CD4-positive, alpha-beta memory T cell (primary cell): ENCODE measurements at regions not wholly inside any gene's neighbourhood (a gene's known extent, or its start where the extent isn't known, plus 50 kb on each side); places are given as distances from the start of the nearest gene placed in this dataset.
"Not testable (repeated sequence)": the region's sequence is repeated elsewhere in the genome, so short reads cannot be mapped to it uniquely, and the experiment has no call there.

Experiments used
- CTCF ChIA-PET: fragments of 350-600 bp; sonication (Branson Sonifier 250); formaldehyde crosslinking; loops from one replicate; lab custom pipeline; 2021; ENCODE audit warnings: inconsistent platforms; ENCODE audit not compliant: partially characterized antibody; lab: Charles Lee
- POLR2A ChIA-PET: fragments of 350-600 bp; sonication (Branson Sonifier 250); formaldehyde crosslinking; loops from one replicate; lab custom pipeline; 2021; ENCODE audit not compliant: partially characterized antibody; lab: Charles Lee
- DNase-seq, 5 donors: peaks; one replicate each; pipeline versions ENCODE4 v3.0.0 to v3.0.0-alpha.2; 2020 to 2022; ENCODE audit warnings: mixed read lengths in 1 of 5
- H3K27ac ChIP-seq: one replicate; pipeline ENCODE4 v1.7.0; 2013; ENCODE audit warnings: low read depth, low read length
- H3K27me3 ChIP-seq: 2 replicates; pipeline ENCODE4 v1.7.0; 2013; ENCODE audit warnings: mild to moderate bottlenecking, low read length, moderate library complexity; ENCODE audit not compliant: insufficient read depth
- H3K36me3 ChIP-seq: 2 replicates; pipeline ENCODE4 v1.7.0; 2013; ENCODE audit warnings: mild to moderate bottlenecking, low read length, moderate library complexity; ENCODE audit not compliant: insufficient read depth
- H3K4me1 ChIP-seq: 2 replicates; pipeline ENCODE4 v1.7.0; 2013; ENCODE audit warnings: mild to moderate bottlenecking, low read length, moderate library complexity; ENCODE audit not compliant: insufficient read depth
- H3K4me3 ChIP-seq, 2 donors: one replicate each; pipeline ENCODE4 v1.7.0; 2013; ENCODE audit warnings: low read length in 2 of 2, mild to moderate bottlenecking in 1 of 2
- H3K9me3 ChIP-seq, 2 donors: one replicate each; pipeline ENCODE4 v1.7.0; 2013; ENCODE audit warnings: low read length in 2 of 2, control low read depth in 1 of 2; ENCODE audit not compliant: control insufficient read depth in 1 of 2
- H3K27ac Mint-ChIP-seq, 7 donors: one replicate each; pipeline ENCODE4 v1.8.0; 2020 to 2021; ENCODE audit warnings: mixed read lengths in 7 of 7, mild to moderate bottlenecking in 6 of 7, inconsistent platforms in 3 of 7, moderate library complexity in 3 of 7
- H3K27me3 Mint-ChIP-seq, 2 donors: one replicate each; pipeline ENCODE4 v1.8.0; 2020 to 2021; ENCODE audit warnings: mixed read lengths in 2 of 2
- H3K36me3 Mint-ChIP-seq, 2 donors: one replicate each; pipeline ENCODE4 v1.8.0; 2020 to 2021; ENCODE audit warnings: mixed read lengths in 2 of 2, inconsistent platforms in 1 of 2, mild to moderate bottlenecking in 1 of 2
- H3K4me1 Mint-ChIP-seq, 4 donors: one replicate each; pipeline ENCODE4 v1.8.0; 2020 to 2021; ENCODE audit warnings: mixed read lengths in 4 of 4, mild to moderate bottlenecking in 1 of 4
- H3K4me3 Mint-ChIP-seq, 8 donors: one replicate each; pipeline ENCODE4 v1.8.0; 2020 to 2021; ENCODE audit warnings: mixed read lengths in 8 of 8, mild to moderate bottlenecking in 7 of 8, moderate library complexity in 6 of 8, inconsistent platforms in 3 of 8
- H3K9me3 Mint-ChIP-seq, 8 donors: one replicate each; pipeline ENCODE4 v1.8.0; 2020 to 2021; ENCODE audit warnings: mixed read lengths in 8 of 8, mild to moderate bottlenecking in 5 of 8, inconsistent platforms in 3 of 8, moderate library complexity in 1 of 8
- intact Hi-C: fragments of 100-400 bp; cut with micrococcal nuclease; formaldehyde crosslinking; loops from one replicate; pipeline ENCODE4 v1.15.1; 2023

GRCh38 chr3:91448379-91448778 is 2341.0 kb downstream of the EPHA3 start:
- H3K27me3 Mint-ChIP-seq, intact Hi-C loops: not testable (repeated sequence)

GRCh38 chr3:91466517-91466916 is 2359.1 kb downstream of the EPHA3 start:
- H3K27me3 ChIP-seq, DNase-seq, H3K4me1 Mint-ChIP-seq, H3K27me3 Mint-ChIP-seq, H3K36me3 ChIP-seq, H3K27ac Mint-ChIP-seq, CTCF ChIA-PET, H3K4me1 ChIP-seq, intact Hi-C loops, H3K27ac ChIP-seq, H3K4me3 Mint-ChIP-seq, H3K9me3 Mint-ChIP-seq, H3K36me3 Mint-ChIP-seq, POLR2A ChIA-PET, H3K4me3 ChIP-seq, H3K9me3 ChIP-seq: not testable (repeated sequence)

More at GRCh38 chr3:91448379-91448778, 2341.0 kb downstream of the EPHA3 start:
- H3K27me3 ChIP-seq, POLR2A ChIA-PET, CTCF ChIA-PET, H3K4me3 ChIP-seq, H3K4me1 ChIP-seq, H3K36me3 Mint-ChIP-seq, H3K36me3 ChIP-seq, H3K4me1 Mint-ChIP-seq, H3K9me3 ChIP-seq, H3K4me3 Mint-ChIP-seq, H3K27ac Mint-ChIP-seq, H3K27ac ChIP-seq, DNase-seq: not testable (repeated sequence)
- H3K9me3 Mint-ChIP-seq = peaks cover 0 to 11% (median 2%) of the 10 kb centered on the region in 8 donors

GRCh38 chr3:91469251-91469650 is 2361.8 kb downstream of the EPHA3 start:
- H3K27ac ChIP-seq, H3K4me3 ChIP-seq, H3K4me3 Mint-ChIP-seq, H3K27ac Mint-ChIP-seq, H3K27me3 Mint-ChIP-seq, POLR2A ChIA-PET, H3K4me1 Mint-ChIP-seq, H3K36me3 ChIP-seq, H3K4me1 ChIP-seq, CTCF ChIA-PET, DNase-seq, H3K36me3 Mint-ChIP-seq, H3K9me3 ChIP-seq, H3K9me3 Mint-ChIP-seq, H3K27me3 ChIP-seq, intact Hi-C loops: not testable (repeated sequence)

- H3K27me3 Mint-ChIP-seq, H3K4me3 ChIP-seq, CTCF ChIA-PET, H3K4me1 ChIP-seq, H3K9me3 ChIP-seq, DNase-seq, intact Hi-C loops, H3K4me1 Mint-ChIP-seq, H3K36me3 ChIP-seq, H3K27me3 ChIP-seq, H3K4me3 Mint-ChIP-seq, H3K27ac Mint-ChIP-seq, H3K27ac ChIP-seq, H3K36me3 Mint-ChIP-seq, POLR2A ChIA-PET: not testable (repeated sequence)
- H3K9me3 Mint-ChIP-seq = peaks cover 0 to 15% (median 6%) of the 10 kb centered on the region in 8 donors
Measured at GRCh38 chr3:91485026-91485425, 2377.6 kb downstream of the EPHA3 start.

- H3K4me1 Mint-ChIP-seq, H3K27ac Mint-ChIP-seq, intact Hi-C loops, DNase-seq, POLR2A ChIA-PET, H3K4me1 ChIP-seq, H3K9me3 ChIP-seq, H3K36me3 ChIP-seq, H3K36me3 Mint-ChIP-seq, H3K27me3 ChIP-seq, H3K27me3 Mint-ChIP-seq, H3K4me3 Mint-ChIP-seq, CTCF ChIA-PET, H3K27ac ChIP-seq, H3K4me3 ChIP-seq: not testable (repeated sequence)
- H3K9me3 Mint-ChIP-seq = peaks cover 0 to 14% (median 5%) of the 10 kb centered on the region in 8 donors
Measured at GRCh38 chr3:91485891-91486290, 2378.5 kb downstream of the EPHA3 start.

- H3K27ac ChIP-seq, H3K27me3 Mint-ChIP-seq, H3K4me1 Mint-ChIP-seq, H3K36me3 ChIP-seq, H3K4me1 ChIP-seq, H3K9me3 ChIP-seq, H3K36me3 Mint-ChIP-seq, H3K4me3 Mint-ChIP-seq, H3K27ac Mint-ChIP-seq, intact Hi-C loops, POLR2A ChIA-PET, H3K27me3 ChIP-seq, CTCF ChIA-PET, DNase-seq, H3K4me3 ChIP-seq: not testable (repeated sequence)
- H3K9me3 Mint-ChIP-seq = peaks cover 0 to 16% (median 7%) of the 10 kb centered on the region in 8 donors
Measured at GRCh38 chr3:91497712-91498111, 2390.3 kb downstream of the EPHA3 start.

- H3K27me3 Mint-ChIP-seq, POLR2A ChIA-PET, H3K4me1 Mint-ChIP-seq, H3K4me1 ChIP-seq, H3K36me3 Mint-ChIP-seq, H3K4me3 Mint-ChIP-seq, H3K27ac Mint-ChIP-seq, H3K27me3 ChIP-seq, H3K27ac ChIP-seq, DNase-seq, intact Hi-C loops, H3K36me3 ChIP-seq, H3K4me3 ChIP-seq, CTCF ChIA-PET, H3K9me3 ChIP-seq: not testable (repeated sequence)
- peaks cover 0 to 16% (median 7%) of the 10 kb centered on the region in 8 donors for H3K9me3 Mint-ChIP-seq
Measured at GRCh38 chr3:91499850-91500249, 2392.4 kb downstream of the EPHA3 start.

- POLR2A ChIA-PET = not testable (repeated sequence)
- H3K9me3 Mint-ChIP-seq = peaks cover 0 to 17% (median 7%) of the 10 kb centered on the region in 8 donors
Measured at GRCh38 chr3:91504874-91505273, 2397.5 kb downstream of the EPHA3 start.

More at GRCh38 chr3:91504874-91505273, 2397.5 kb downstream of the EPHA3 start:
- DNase-seq, intact Hi-C loops, H3K9me3 ChIP-seq, H3K36me3 ChIP-seq, H3K4me3 ChIP-seq, H3K27me3 ChIP-seq, H3K27me3 Mint-ChIP-seq, H3K4me3 Mint-ChIP-seq, H3K36me3 Mint-ChIP-seq, H3K27ac Mint-ChIP-seq, CTCF ChIA-PET, H3K4me1 ChIP-seq, H3K4me1 Mint-ChIP-seq, H3K27ac ChIP-seq: not testable (repeated sequence)
